CD4-positive, alpha-beta T cell treated with Interleukin-15 for 1 hour (primary cell): ENCODE measurements at regions not wholly inside any gene's neighbourhood (a gene's known extent, or its start where the extent isn't known, plus 50 kb on each side); places are given as distances from the start of the nearest gene placed in this dataset.
"Not testable (repeated sequence)": the region's sequence is repeated elsewhere in the genome, so short reads cannot be mapped to it uniquely, and the experiment has no call there.

Experiments used
- DNase-seq: peaks from one replicate; pipeline ENCODE4 v3.0.0-alpha.2; 2020

DNA sequence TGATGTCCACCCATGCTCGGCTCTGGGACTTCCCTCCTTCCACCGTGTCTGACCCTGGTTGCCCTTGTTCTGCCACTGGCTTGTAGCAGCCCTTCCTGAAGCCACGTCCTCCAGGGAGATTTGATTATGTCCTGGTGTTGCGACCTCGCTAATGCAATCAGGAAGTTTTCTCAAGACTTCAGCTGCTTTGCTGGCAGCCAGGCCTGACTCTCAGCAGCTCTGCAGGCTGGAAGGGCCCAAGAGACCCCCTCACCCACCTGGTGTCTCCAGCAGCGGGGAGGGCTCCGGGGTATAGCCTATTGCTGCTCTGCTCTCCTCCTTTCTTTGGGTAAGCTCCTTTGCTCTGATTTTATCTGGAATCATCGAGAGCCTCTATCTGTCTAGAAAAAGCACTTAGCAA, 2882.8 kb downstream of the RPIA start:
- not testable (repeated sequence) for DNase-seq

DNA sequence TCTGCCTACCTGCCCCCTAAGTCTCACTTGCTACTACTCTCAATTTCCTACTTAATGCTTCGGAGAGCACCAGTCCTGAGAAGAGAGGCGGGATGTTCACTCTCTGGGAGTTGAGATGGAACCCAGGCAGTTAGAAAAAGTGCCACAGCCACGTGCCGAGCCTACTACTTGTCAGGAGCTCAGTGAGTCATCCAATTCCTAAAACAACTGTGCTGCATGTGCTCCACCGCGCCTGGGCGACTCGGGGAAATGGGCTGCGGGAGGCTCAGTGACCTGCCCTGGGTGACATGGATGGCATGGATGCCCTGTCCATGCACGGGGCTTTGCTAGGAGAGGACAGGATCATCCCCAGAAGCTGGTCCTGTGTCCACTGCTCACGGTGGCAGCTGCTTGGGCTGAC, 2884.2 kb downstream of the RPIA start:
- DNase-seq = not testable (repeated sequence)

DNA sequence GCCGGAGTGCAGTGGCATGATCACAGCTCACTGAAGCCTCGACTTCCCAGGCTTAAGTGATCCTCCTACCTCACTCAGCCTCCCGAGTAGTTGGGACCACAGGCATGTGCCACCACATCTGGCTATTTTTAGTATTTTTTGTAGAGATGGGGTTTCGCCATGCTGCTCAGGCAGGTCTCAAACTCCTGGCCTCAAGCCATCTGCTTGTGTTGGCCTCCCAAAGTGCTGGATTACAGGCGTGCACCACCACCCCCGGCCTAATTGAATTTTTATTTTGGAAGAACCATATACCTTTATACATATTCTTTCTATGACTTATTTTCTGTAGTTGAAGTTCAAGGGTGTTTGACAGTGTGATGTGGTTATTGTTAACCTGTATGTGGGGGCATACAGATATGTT, 2885.9 kb downstream of the RPIA start:
- not testable (repeated sequence) for DNase-seq

DNA sequence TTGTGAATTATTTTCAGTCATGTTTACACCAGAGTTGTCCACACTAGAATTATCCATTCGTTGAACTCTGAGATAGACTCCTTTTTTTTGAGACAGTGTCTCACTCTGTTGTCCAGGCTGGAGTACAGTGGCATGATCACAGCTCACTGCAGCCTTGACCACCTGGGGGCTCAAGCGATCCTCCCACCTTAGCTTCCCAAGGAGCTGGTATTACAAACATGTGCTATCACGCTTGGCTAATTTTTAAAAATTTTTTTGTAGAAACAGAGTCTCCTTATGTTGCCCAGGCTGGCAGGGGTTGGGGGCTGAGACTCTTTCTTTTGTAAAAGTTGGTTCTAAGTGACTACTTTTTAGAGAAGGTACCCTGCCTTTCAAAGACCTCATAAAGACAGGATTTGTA, 2887.2 kb downstream of the RPIA start:
- not testable (repeated sequence) for DNase-seq

DNA sequence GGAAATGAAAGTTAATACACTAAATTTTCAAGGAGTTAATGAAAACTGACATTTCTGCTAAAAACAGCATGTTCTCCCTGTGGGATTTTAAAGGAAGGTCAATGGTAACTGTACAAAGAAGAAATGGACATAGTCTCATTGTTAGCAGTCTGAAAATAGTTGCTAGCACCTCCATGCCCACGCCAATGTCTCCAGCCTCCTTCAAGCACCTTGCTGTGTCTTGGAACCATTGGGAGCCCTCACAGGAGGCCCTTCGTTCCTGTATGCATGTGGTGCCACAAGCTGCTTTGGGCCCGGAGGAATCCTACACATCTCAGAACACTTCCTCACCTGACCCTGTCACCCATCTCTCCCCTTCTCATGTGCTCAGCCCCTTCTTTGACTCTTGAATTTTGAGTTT, 2888.1 kb downstream of the RPIA start:
- DNase-seq = not testable (repeated sequence)

DNA sequence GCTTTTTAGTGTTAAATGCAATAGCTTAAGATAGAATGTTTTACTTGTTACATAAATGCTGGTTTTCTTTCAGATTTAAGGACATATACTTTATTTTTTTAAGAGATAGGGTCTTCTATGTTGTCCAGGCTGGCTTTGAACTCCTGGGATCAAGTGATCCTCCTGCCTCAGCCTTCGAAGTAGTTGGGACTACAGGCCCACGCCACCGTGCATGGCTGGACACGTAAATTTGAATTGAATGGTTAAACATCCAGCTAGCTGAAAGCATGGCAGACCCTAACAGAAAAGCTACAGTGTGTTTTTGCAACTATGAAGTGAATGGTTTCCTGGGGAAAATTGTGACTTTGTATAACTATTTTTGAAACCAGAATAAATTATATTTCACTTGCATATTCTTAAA, 2888.6 kb downstream of the RPIA start:
- not testable (repeated sequence) for DNase-seq

DNA sequence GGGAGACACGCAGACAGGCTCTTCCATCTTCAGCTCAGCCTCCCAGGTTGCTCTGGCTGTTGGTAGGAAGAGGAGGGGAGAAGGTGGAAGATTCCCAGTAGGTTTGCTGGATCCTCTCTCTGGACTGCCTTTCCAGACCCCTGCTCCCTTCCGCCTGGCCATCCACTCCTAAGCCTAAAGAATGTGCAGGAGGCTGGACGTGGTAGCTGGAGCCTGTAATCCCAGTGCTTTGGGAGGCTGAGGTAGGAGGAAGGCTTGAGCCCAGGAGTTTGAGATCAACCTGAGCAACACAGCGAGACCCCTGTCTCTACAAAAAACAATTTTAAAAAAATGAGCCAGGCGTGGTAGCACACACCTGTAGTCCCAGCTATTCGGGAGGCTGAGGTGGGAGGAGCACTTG, 2895.6 kb downstream of the RPIA start:
- DNase-seq = not testable (repeated sequence)

DNA sequence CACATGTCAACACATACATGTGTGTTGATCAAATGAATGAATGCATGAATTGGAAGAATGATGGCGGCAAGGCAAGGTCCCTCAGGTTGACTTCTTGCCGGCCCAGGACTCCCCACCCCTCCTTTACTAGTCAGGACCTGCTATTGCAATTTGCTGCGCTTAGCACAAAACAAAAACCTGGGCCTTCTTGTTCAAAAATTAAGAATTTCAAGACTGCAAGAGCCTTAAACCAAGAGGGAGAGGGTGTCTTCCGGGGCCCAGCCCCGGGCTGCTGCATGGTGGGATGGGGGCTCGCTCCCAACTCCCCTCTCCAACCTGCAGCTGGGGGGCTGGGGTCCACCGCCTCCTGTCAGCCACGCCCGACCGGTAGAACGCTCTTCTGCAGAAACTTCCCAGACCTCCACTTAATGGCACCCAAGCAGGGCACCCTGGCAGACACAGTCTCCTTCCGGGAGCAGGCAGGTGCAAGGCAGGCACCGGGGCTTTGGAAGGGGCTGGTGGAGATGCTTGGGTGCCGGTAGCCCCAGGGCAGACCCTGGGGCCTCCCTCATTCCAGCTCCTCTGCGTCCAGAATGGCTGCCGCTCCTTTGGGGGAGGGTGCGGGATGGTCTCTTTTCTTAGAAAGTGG, 2896.5 kb downstream of the RPIA start:
- DNase-seq = not testable (repeated sequence)

DNA sequence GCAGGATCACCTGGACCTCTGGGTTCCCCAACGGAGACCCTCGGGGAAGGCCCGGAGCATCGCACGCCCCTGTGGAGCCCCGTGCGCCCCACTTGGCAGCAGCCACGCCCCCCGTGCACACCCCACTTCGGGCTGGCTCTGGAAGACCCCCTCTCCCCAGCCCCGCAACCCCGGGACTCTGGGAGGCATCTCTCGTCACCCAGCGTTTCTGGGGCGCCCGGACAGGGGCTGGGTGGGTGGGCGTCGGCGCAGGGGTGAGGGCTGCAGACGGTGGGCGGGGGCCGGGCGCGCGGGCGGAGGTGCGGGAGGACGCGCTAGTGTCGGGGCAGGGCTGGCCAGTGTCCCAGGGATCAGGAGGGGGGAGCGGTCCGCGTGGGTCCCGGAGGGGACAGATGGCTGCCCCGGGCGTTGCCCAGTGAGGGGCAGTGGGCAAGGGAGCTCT, 2897.3 kb downstream of the RPIA start:
- not testable (repeated sequence) for DNase-seq

DNA sequence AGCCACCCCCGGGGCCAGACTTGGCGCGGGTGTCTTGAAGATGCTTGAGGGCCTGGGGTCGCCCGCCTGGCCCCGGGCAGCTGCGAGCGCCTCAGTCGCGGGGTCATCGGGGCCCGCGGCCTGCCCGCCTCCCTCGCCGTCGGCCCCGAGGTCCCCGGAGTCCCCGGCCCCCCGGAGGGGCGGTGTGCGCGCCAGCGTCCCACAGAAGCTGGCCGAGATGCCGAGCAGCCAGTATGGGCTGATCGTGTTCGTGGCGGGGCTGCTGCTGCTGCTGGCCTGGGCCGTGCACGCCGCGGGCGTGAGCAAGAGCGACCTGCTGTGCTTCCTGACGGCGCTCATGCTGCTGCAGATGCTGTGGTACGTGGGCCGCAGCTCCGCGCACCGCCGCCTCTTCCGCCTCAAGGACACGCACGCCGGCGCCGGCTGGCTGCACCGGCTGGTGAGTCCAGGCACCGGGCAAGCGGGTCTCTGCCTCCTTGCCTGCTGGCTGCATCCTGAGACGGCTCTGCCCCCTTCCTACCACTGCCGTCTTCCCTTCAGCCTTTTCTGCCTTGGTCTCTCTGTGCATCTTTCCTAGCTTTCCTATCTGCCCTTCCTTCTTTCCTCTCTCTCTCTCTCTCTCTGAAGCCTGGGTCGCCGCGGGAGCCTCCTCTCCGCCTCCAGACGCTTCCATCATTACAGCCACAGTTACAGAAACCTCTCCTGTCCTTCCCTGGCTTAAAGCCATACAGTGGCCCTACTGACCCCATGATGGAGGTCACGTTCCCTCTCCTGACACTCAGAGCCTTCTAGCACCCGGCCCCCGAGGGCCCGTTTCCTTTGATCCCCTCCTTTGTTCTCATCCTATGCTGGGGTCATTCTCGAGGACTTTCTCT, 2898.2 kb downstream of the RPIA start:
- not testable (repeated sequence) for DNase-seq

DNA sequence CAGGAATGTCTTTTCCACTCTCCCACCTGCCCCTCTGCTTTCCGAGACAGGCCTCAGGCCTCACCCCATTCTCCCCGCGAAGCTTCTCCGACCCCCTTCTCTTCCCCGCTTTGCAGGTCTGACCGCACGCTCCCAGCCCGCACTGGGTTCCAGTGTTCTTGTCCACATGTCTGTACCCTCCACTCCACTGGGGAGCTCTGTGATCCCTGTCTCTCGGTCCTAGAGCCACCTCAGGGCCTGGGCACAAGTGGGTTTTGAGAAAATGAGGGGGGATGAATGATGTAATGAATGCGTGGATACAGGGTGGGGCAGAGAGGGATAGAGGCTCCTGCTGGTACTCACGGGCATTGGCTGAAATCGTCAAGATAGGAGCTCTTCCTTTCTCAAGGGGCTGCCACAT, 2898.9 kb downstream of the RPIA start:
- DNase-seq = not testable (repeated sequence)

DNA sequence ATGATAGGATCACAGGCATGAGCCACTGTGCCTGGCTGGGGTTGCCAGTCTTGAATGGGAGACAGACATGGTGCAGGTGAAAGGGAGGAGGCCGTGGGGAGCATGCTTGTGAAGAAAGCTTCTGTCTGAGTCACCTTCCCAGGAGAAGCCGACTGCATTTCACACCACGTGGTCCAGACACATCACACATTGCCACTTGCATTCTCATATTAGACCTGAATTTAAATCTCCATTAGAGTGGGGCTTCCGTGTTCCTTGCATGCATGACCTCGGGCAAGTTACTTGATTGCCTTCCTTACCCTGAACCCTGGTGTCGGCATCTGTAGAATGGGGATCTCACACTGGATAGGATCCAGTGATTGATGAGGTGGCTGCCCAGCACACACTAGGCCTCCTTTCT, 2899.6 kb downstream of the RPIA start:
- DNase-seq = not testable (repeated sequence)

DNA sequence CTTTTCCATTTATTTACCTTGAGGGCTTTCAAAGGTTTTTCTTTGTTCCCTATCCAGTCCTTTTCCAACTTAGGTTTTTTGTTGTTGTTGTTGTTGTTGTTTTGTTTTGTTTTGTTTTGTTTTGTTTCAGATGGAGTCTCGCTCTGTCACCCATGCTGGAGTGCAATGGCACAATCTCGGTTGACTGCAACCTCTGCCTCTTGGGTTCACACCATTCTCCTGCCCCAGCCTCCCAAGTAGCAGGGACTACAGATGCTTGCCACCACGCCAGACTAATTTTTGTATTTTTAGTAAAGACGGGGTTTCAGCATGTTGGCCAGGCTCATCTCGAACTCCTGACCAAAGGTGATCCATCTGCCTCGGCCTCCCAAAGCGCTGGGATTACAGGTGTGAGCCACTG, 2906.0 kb downstream of the RPIA start:
- DNase-seq = not testable (repeated sequence)

DNA sequence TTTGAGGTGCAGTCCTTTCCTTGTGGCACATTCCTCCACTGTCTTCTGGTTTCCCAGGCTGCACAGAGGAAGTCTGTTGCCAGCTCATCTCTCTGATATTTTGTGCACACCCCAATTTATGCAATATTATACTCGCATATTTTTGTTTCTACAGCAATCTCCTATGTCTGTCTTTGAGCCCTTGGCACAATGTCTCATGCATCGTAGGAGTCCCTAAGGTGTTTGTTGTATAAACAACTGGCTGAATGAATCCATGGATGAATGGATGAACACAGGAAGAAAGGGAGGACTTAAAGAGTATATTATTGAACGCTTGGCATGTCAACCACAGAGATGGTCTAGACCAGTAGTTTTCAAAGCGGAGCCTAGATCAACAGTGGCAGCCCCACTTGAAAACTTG, 2907.0 kb downstream of the RPIA start:
- DNase-seq = not testable (repeated sequence)

DNA sequence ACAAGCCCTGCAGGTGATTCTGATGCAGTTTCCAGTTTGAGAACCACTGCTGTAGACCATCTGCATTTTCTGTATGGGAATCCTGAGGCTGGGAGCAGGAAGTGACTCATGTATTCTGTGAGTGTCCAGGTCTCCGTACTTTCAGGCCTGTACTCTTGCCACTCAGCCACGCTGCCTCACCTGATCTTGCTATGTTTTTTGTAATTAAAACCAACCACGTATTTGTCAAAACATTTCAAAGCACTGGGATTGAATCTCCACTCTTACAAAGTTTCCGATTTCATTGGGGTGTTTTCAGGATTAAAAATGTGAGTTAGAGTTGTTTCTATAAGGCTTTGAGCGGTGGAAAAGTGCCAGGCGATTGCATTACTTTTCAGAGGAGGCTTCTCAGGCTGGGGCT, 2907.5 kb downstream of the RPIA start:
- not testable (repeated sequence) for DNase-seq

DNA sequence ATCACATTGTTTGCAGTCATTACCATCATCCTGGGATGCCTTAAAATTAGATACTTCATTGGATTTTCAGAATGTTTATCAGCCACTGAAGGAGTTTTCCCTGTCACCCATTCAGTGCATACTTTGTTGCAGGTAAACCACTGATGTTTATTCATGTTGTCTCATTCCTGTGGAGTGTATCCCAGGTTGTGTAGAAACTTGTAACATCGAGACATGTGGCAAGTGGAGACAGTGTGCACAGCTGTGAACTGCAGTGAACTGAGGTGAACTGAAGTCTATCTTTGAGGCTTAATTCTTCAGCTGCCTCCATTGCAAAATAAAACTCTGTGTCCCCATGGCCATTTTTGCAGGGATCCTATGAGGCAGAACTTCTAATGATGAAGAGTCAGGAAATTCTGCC, 2911.4 kb downstream of the RPIA start:
- DNase-seq = not testable (repeated sequence)

DNA sequence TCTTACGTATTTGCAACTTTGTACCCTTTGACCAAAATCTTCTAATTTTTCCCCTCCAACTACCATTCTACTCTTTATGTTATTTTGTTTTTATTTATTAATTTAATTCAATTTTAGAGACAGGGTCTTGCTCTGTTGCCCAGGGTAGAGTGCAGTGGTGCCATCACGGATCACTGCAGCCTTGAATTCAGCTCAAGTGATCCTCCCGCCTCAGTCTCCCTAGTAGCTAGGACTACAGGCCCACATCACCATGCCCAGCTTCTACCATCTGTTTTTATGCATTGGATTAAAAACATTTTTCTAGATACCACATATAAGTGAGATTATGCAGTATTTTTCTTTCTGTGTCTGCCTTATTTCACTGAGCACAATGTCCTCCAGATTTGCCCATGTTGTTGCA, 2912.5 kb downstream of the RPIA start:
- not testable (repeated sequence) for DNase-seq

DNA sequence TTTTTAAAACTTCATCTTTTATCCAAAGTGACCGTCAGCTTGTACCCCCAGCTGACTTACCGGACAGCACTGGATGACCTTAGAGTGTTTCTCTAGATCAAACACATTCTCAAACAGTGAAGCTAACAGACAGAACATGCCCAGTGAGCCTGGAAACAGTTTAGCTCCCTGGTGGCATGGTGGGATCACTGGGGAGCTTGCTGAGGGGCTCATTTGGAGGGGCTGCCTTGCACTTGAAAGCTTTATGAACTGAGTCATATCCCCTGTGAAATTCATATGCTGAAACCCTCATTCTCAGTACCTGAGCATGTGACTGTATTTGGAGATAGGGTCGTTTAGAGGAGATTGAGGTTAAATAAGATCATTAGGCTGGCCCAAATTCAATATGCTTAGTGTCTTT, 2913.2 kb downstream of the RPIA start:
- DNase-seq = not testable (repeated sequence)

DNA sequence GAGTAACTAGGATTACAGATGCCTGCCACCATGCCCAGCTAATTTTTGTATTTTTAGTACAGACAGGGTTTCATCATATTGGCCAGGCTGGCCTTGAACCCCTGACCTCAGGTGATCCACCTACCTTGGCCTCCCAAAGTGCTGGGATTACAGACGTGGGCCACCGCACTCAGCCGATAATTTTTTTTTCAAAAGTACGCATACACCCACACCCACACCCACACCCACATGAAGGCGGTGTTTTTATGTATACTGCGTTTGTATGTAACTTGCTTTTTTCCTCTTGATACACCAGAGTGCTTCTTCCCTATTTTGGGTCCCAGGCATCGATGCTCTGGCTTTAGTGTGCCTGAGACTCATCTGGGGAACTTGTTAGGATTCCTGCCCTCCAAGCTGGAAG, 2932.3 kb downstream of the RPIA start:
- not testable (repeated sequence) for DNase-seq

DNA sequence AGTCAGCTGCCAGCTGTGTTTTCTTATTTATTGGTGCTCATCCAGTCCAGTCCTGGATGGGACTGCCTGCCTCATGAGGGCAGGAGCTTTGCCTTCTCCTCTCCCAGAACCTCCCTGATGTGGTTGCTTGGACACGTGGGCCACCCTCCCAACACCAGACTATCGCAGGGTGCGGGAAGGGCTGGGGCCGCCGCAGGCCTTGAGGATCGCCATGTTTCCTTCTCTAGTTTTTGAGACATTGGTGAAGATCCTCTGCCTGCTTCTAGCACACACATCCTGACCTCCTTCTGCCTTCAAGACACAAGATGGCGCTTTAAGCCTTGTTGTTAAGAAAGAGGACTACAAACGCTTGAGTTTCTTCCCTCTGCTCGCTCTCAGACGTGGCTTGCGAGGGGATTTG, 2937.0 kb downstream of the RPIA start:
- DNase-seq = not testable (repeated sequence)

DNA sequence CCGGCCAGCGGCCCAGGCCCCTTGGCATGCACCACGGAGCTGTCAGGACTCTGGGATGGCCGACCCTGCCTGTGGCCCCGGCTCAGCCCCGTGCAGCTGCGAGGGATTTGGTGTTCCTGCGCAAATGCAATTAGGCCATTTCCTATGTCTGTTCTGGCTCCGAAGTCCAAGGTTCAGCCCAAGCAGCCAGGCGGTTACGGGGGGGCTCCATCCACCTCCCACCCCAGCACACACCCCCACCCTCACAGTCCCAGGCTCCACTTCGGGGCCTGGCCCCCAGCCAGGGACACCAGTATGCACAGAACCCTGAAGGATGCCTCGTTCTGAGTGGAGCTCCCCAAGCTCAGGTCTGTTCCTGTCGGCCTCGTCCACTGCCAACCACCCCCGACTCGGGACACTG, 2965.7 kb downstream of the RPIA start:
- DNase-seq = not testable (repeated sequence)

DNA sequence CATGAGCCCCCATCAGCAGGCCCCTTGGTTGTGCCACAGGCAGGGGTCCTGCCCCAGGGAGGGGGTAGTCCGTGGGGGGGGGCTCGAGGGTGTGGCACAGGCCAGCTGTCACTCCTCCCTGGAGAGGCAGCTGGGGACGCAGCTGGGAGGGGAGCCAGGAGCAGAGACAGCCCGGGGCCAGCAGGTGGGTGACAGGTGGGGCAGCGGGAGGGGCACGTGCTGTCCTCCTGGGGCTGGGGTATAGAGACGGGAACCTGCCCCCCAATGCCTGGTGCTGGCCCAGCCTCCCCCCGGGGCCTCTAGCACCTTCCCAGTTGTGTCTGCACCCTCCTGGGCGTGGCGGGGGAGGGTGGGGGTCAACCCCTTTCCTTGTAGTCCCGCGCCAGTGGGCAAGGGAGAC, 2966.9 kb downstream of the RPIA start:
- not testable (repeated sequence) for DNase-seq

DNA sequence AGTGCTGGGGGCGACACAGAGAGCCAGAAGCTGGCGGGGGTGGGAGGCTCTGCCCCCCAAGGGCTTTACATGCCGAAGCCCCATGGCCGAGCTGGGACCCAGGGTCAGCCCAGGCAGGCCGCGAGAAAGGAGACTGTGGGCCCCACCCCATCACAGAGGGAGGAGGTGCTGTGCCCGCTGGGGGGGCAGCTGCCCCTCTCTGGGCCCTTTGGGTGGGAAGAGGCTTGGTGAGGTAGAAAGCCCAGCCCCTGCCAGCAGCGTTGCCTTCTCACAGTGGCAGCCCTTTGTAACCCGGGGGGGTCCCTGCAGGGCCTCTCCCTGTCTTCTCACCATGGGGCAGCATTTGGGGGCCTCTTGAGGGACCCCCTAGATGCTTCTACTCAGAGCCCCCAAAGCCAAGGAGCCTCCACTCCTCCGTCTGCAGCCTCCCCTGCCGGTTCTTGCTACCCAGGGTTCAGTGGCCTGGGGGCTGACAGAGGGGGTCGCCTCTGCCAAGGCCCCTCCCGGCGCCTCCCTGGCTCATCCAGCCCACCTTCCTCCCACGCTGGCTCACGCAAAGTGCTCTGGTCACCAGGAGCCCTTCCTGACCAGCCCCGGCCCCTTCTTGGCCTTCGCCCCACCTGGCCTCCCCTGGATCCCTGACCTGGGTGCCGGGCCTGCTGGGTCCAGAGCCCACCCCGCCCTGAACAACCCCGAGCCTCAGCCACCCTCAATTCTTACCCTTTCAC, 2967.9 kb downstream of the RPIA start:
- not testable (repeated sequence) for DNase-seq

DNA sequence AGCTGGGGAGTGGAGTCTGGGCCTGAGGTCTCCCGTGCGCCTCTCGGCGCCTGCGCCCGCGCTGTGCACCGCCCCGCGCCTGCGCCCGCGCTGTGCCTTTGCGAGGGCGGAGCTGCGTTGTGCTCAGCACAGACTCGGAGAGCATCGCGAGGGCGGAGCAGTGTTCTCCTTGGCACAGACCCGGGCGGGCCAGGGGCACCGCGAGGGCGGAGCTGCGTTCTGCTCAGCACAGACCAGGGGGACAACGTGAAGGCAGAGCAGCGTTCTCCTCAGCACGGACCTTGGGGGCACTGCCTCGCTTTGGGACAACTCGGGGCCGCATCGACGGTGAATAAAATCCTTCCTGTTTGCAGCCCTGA, 2968.4 kb downstream of the RPIA start:
- DNase-seq = not testable (repeated sequence)
